GM12873 (cell line): ENCODE measurements at regions not wholly inside any gene's neighbourhood (a gene's known extent, or its start where the extent isn't known, plus 50 kb on each side); places are given as distances from the start of the nearest gene placed in this dataset.

Experiments
- CTCF ChIP-seq: IDR thresholded peaks from 2 replicates; pipeline ENCODE4 v1.5.1; 2012; ENCODE audit warnings: low read depth, mild to moderate bottlenecking, moderate library complexity, low read length, control low read depth; ENCODE audit not compliant: insufficient read depth; ENCODE audit errors: missing control alignments

DNA sequence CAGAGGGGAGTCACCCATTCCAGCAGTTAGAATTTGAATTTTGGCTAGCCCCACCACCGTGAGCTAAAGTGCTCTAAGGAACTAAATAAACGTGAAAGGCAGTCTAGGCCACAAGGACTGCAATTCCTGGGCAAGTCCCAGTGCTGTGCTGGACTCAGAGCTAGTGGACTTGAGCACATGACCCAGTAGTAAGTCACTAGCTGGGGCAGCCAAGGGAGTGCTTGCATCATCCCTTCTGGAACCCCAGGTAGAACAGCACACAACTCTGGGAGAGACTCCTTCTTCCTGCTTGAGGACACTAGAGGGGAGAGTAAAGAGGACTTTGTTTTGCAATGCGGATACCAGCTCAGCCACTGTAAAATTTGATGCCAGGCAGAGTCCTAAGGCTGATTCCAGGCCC is 672.2 kb downstream of the CPS1 start:
- TF ChIP-seq CTCF, result no peak

DNA sequence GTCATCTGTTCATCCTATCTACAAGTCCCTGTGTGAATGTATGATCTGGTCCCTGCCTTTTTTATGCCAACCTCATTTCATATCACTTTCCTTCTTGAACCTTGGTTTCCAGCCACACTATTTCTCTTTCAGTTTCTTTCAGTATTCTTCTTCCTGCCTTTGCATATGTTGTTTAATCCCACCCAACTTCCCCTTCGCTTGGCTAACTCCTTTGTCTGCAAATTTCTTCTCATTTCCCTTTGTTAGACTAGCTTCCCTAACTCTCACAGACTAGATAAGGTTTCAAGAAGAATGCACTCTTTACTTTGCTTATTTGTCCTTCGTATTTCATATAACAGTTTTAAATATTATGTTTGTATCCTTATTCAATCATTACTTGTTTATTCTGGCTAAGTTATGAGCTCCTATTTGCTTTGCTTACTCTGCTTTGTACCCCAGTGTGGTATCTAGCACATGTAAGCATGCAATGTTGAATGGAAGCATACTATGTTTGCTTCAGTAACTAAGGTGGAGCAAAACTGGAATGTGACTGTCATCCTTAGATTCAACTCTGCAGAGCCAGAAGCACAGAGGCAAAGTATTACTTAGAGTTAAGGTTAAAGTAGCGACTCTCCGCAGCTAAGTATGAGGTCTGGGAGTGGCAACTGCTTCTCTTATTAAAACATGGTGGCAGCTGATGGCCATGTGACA is 681.3 kb downstream of the CPS1 start:
- TF ChIP-seq CTCF, result no peak

DNA sequence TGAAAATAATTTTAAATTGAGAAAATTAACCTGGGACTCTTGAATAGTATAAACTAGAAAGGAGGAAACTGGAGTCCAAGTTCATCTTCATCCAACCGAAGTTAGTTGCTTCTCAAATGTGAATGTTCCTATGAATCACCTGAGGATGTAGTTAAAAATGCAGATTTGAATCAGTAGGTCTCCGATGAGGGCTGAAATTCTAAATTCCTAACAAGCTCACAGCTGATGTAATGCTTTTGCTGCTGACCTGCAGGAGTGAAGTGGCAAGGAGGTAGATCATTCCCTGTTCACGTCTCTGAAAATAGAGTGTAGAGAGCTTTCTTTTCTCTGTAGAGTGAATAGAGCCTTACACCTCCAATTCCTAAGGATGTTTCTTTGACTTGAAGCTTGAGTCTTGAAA is 685.5 kb downstream of the CPS1 start:
- no peak for TF ChIP-seq CTCF

GRCh38 chr2:211247751-211248150 is 691.4 kb downstream of the CPS1 start:
- TF ChIP-seq CTCF, result no peak

DNA sequence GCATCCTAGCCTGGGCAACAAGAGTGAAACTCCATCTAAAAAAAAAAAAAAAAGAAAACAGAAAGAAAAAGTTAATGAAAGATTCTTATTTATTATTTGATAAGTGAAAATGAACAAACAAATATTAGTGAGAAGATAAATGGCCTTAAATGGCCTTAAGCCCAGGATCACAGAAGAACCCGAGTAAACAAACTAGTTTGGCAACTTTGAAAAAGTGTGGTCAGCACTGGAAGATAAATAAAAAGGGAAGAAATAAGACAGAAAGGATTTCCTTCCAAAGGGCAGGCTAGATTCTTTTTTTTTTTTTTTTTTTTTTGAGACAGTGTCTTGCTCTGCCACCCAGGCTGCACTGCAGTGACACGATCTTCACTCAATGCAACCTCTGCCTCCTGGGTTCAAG is 692.4 kb downstream of the CPS1 start:
- TF ChIP-seq CTCF, result no peak

- no peak for TF ChIP-seq CTCF
Measured at GRCh38 chr2:211251016-211251415, 694.6 kb downstream of the CPS1 start.

DNA sequence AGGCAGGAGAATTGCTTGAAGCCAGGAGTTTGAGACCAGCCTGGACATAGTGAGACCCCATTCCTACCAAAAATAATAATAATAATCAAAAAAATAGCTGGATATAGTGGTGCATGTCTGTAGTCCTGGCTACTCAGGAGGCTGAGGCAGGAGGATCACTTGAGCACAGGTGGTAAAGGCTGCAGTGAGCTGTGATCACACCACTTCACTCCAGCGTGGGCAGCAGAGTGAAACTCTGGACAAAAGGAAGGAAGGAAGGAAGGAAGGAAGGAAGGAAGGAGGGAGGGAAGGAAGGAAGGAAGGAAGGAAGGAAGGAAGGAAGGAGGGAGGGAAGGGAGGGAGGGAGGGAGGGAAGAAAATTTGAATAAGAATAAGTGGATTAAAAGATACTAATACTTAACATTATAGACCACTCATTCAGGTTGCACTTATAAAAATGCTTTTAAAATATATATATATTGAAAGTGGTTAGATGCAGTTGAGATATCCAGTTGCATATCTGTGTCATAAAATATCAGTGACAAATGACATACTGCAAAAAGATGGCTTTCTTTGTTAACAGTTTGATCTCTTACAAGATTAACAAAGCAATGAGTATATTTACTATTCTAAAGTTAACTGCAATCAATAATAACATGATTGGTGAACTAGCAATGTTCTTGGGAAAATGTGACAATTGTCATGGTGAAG is 702.4 kb downstream of the CPS1 start:
- TF ChIP-seq CTCF, result no peak
